Peyer's patch (tissue), 4 donors: ENCODE measurements at regions not wholly inside any gene's neighbourhood (a gene's known extent, or its start where the extent isn't known, plus 50 kb on each side); places are given as distances from the start of the nearest gene placed in this dataset.

Experiments used
- DNase-seq, 3 donors: peaks; one replicate each; pipeline ENCODE4 v3.0.0-alpha.2; 2017 to 2019
- H3K27ac ChIP-seq, 4 donors: fragments of 200-600 bp; sonication (generic); one replicate each; pipeline ENCODE4 v1.5.1; 2016 to 2019
- H3K27me3 ChIP-seq, 2 donors: fragments of 200-600 bp; sonication (generic); one replicate each; pipeline ENCODE4 v1.5.1; 2019
- H3K36me3 ChIP-seq, 3 donors: fragments of 200-600 bp; sonication (generic); one replicate each; pipeline ENCODE4 v1.5.1; 2016 to 2019
- H3K4me1 ChIP-seq, 4 donors: fragments of 200-600 bp; sonication (generic); one replicate each; pipeline ENCODE4 v1.5.1; 2016 to 2019
- H3K4me3 ChIP-seq, 4 donors: fragments of 200-600 bp; sonication (generic); 1 replicate in 3 of 4; 2 replicates in 1 of 4; pipeline ENCODE4 v1.5.1; 2016 to 2019; ENCODE audit warnings: mild to moderate bottlenecking in 1 of 4
- H3K9me3 ChIP-seq, 4 donors: fragments of 200-600 bp; sonication (generic); one replicate each; pipeline ENCODE4 v1.5.1; 2016 to 2019; ENCODE audit warnings: mild to moderate bottlenecking in 1 of 4
- CTCF ChIP-seq, 6 experiments: fragments of 450-650 bp in 4 of 6; fragments of 200-600 bp in 2 of 6; sonication (generic) in 1 of 6; IDR thresholded peaks; one replicate each; pipeline ENCODE4 v1.5.1; 2017 to 2019; ENCODE audit warnings: antibody characterized with exemption in 6 of 6, mild to moderate bottlenecking in 3 of 6, moderate library complexity in 1 of 6
- POLR2A ChIP-seq, 2 donors: fragments of 450-650 bp; IDR thresholded peaks; one replicate each; pipeline ENCODE4 v1.5.1; 2017; ENCODE audit warnings: antibody characterized with exemption in 2 of 2, mild to moderate bottlenecking in 2 of 2, moderate library complexity in 2 of 2

GRCh38 chrX:40188573-40189417, 91.0 kb upstream of the BCOR start:
- DNase-seq: no peak
- TF ChIP-seq POLR2A (IDR thresholded peaks at IDR 0.05) (no peak), CTCF (IDR thresholded peaks at IDR 0.05) (no peak)
- Histone ChIP-seq H3K27me3 (no peaks in the 10 kb centered on the region), H3K36me3 (no peaks in the 10 kb centered on the region), H3K9me3 (no peaks in the 10 kb centered on the region), H3K27ac (no peak overlapping the region), H3K4me3 (no peak overlapping the region), H3K4me1 (no peaks in the 10 kb centered on the region)

DNA sequence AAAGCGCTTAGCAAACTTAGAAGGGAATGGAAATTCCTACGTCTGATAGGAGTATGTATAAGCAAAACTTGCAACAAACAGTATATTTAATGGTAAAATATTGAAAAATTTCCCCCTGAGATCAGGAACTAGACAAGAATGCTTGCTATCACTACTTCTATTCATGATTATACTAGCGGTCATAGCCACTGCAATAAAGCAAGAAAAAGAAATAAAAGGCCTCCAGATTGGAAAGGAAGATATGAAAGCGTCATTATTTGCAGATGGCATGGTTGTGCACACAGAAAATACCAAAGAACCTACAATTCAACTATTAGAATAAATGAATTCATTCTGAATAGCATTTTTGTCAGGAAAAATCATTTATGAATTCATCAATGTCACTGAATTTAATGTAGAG, 87.2 kb upstream of the BCOR start:
- DNase-seq: no peak
- Histone ChIP-seq H3K9me3 (no peaks in the 10 kb centered on the region), H3K4me3 (no peak overlapping the region), H3K36me3 (no peaks in the 10 kb centered on the region), H3K27me3 (no peaks in the 10 kb centered on the region), H3K4me1 (no peaks in the 10 kb centered on the region), H3K27ac (no peak overlapping the region)
- no peak for TF ChIP-seq POLR2A (IDR thresholded peaks at IDR 0.05)
- no peak for TF ChIP-seq CTCF (IDR thresholded peaks at IDR 0.05)

- no peak overlapping the region for H3K4me3 ChIP-seq
- no peaks in the 10 kb centered on the region for H3K9me3 ChIP-seq
- H3K27me3 ChIP-seq: no peaks in the 10 kb centered on the region
- no peak overlapping the region for H3K27ac ChIP-seq
- H3K4me1 ChIP-seq: no peaks in the 10 kb centered on the region
- H3K36me3 ChIP-seq: no peaks in the 10 kb centered on the region
- TF ChIP-seq CTCF (IDR thresholded peaks at IDR 0.05): no peak
- no peak for TF ChIP-seq POLR2A (IDR thresholded peaks at IDR 0.05)
- no peak for DNase-seq
Observed at GRCh38 chrX:40182615-40183014, 84.9 kb upstream of the BCOR start.

GRCh38 chrX:40182095-40182494, 84.3 kb upstream of the BCOR start:
- no peaks in the 10 kb centered on the region for H3K27me3 ChIP-seq
- no peaks in the 10 kb centered on the region for H3K36me3 ChIP-seq
- TF ChIP-seq POLR2A (IDR thresholded peaks at IDR 0.05) (no peak), CTCF (IDR thresholded peaks at IDR 0.05) (no peak)
- no peaks in the 10 kb centered on the region for H3K4me1 ChIP-seq
- no peak overlapping the region for H3K27ac ChIP-seq
- no peak for DNase-seq
- H3K4me3 ChIP-seq: no peak overlapping the region
- no peaks in the 10 kb centered on the region for H3K9me3 ChIP-seq

DNA sequence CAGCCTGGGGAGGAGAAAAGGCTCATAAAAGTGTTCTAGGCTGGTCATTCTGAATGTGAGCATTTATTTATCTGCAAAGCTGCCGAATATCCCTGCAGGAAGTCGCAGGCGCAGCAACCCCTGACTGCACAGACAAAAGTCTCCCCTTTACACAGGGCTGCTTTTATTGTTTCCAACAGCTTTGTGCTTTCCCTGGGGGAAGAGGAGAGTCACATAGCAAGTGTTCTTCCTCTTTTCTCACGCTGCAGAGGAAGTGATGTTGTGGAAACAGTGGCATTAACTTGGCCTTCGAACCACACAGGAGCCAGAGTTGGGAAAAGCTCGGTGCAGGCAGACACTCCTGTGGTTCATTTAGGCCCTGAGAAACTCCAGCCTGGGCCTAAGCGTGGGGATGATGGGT, 81.5 kb upstream of the BCOR start:
- no peak overlapping the region for H3K27ac ChIP-seq
- no peaks in the 10 kb centered on the region for H3K27me3 ChIP-seq
- no peak overlapping the region for H3K4me3 ChIP-seq
- no peak for TF ChIP-seq CTCF (IDR thresholded peaks at IDR 0.05)
- TF ChIP-seq POLR2A (IDR thresholded peaks at IDR 0.05): no peak
- no peaks in the 10 kb centered on the region for H3K9me3 ChIP-seq
- H3K4me1 ChIP-seq: peaks cover 0 to 1% (median 0%) of the 10 kb centered on the region in 4 donors
- DNase-seq: no peak
- H3K36me3 ChIP-seq: no peaks in the 10 kb centered on the region
